Prostate gland (tissue), 2 donors: ENCODE measurements at regions not wholly inside any gene's neighbourhood (a gene's known extent, or its start where the extent isn't known, plus 50 kb on each side); places are given as distances from the start of the nearest gene placed in this dataset.

ENCODE experiments used
- CTCF ChIP-seq, 4 experiments: fragments of 200-600 bp in 2 of 4; fragments of 450-650 bp in 2 of 4; sonication (generic) in 2 of 4; IDR thresholded peaks; 1 replicate in 3 of 4; 2 replicates in 1 of 4; pipeline ENCODE4 v1.5.1; 2016 to 2019; ENCODE audit warnings: antibody characterized with exemption in 4 of 4, mild to moderate bottlenecking in 2 of 4, moderate library complexity in 2 of 4
- POLR2A ChIP-seq: fragments of 450-650 bp; IDR thresholded peaks from one replicate; pipeline ENCODE4 v1.6.1; 2016; ENCODE audit warnings: antibody characterized with exemption, mild to moderate bottlenecking
- POLR2AphosphoS5 ChIP-seq: sonication (generic); formaldehyde crosslinking; IDR thresholded peaks from one replicate; pipeline ENCODE4 v1.6.1; 2017; ENCODE audit warnings: antibody characterized with exemption

- TF ChIP-seq CTCF (IDR thresholded peaks at IDR 0.05) (no peak), POLR2A (no peak), POLR2AphosphoS5 (no peak)
Observed at GRCh38 chr4:83772685-83773084, 236.8 kb downstream of the GPAT3 start.
